NT2/D1 (cell line): ENCODE measurements at regions not wholly inside any gene's neighbourhood (a gene's known extent, or its start where the extent isn't known, plus 50 kb on each side); places are given as distances from the start of the nearest gene placed in this dataset.

ENCODE experiments used
- SUZ12 ChIP-seq: IDR thresholded peaks from 2 replicates; pipeline ENCODE4 v1.6.1; 2011; ENCODE audit not compliant: insufficient read length, insufficient read depth; ENCODE audit errors: extremely low read depth
- YY1 ChIP-seq: IDR thresholded peaks from 2 replicates; pipeline ENCODE4 v1.6.1; 2011; ENCODE audit not compliant: insufficient read length, insufficient read depth
- ZNF274 ChIP-seq: IDR thresholded peaks from 2 replicates; pipeline ENCODE4 v1.6.1; 2011; ENCODE audit warnings: mild to moderate bottlenecking, low read depth, low read length

GRCh38 chr11:69884286-69884685 is 65.1 kb upstream of the FGF3 start:
- TF ChIP-seq YY1 (no peak), ZNF274 (no peak), SUZ12 (no peak)
